Right lobe of liver (tissue), 6 donors: ENCODE measurements at regions not wholly inside any gene's neighbourhood (a gene's known extent, or its start where the extent isn't known, plus 50 kb on each side); places are given as distances from the start of the nearest gene placed in this dataset.

Experiments used
- ATAC-seq, 4 donors: fragments of 200-7000 bp; cut with Tn5 transposase; one replicate each; pipeline ENCODE4 v1.9.1; 2020; ENCODE audit warnings: mild to moderate bottlenecking in 4 of 4, moderate library complexity in 4 of 4
- DNase-seq, 3 donors: peaks; one replicate each; pipeline ENCODE4 v3.0.0-alpha.2; 2020
- H3K27ac ChIP-seq, 3 donors: fragments of 200-600 bp; one replicate each; pipeline ENCODE4 v1.8.0; 2022
- H3K27me3 ChIP-seq, 2 donors: fragments of 200-600 bp; one replicate each; pipeline ENCODE4 v1.8.0; 2022
- H3K36me3 ChIP-seq, 4 donors: fragments of 200-600 bp; sonication (generic) in 1 of 4; one replicate each; pipeline versions ENCODE4 v1.5.1 to v1.8.0; 2017 to 2022; ENCODE audit warnings: control low read depth in 1 of 4
- H3K4me1 ChIP-seq, 4 donors: fragments of 200-600 bp; sonication (generic) in 1 of 4; one replicate each; pipeline versions ENCODE4 v1.5.1 to v1.8.0; 2017 to 2022; ENCODE audit warnings: control low read depth in 1 of 4
- H3K4me3 ChIP-seq, 3 donors: fragments of 200-600 bp; one replicate each; pipeline ENCODE4 v1.8.0; 2022
- H3K9me3 ChIP-seq, 4 donors: fragments of 200-600 bp; sonication (generic) in 1 of 4; one replicate each; pipeline versions ENCODE4 v1.5.1 to v1.8.0; 2017 to 2022; ENCODE audit warnings: control low read depth in 1 of 4
- CTCF ChIP-seq, 4 donors: fragments of 200-600 bp in 3 of 4; fragments of 450-650 bp in 1 of 4; IDR thresholded peaks; one replicate each; pipeline versions ENCODE4 v1.5.1 to v1.8.0; 2016 to 2022; ENCODE audit warnings: antibody characterized with exemption in 4 of 4, mild to moderate bottlenecking in 2 of 4
- POLR2A ChIP-seq: fragments of 450-650 bp; IDR thresholded peaks from one replicate; pipeline ENCODE4 v1.6.1; 2017; ENCODE audit warnings: antibody characterized with exemption, mild to moderate bottlenecking
- WGBS: methylation state at CpG from one replicate; pipeline ENCODE4 v1.1.6; 2018; ENCODE audit warnings: low coverage, low lambda C conversion rate; ENCODE audit not compliant: insufficient coverage; ENCODE audit errors: missing lambda C conversion rate; 5-methylcytosine and 5-hydroxymethylcytosine counted together
- intact Hi-C, 2 donors: fragments of 100-400 bp; cut with DNase I; formaldehyde crosslinking; loops; one replicate each; pipeline versions ENCODE4 v1.11.2 to v1.14.1; 2022
- donor health status: DM: no; HTN: yes; CAD: no.
- donor health status: DM: no; HTN: no; CAD: no.
- donor health status: DM: no; HTN: no; CAD: no.
- donor health status: DM: no; HTN: yes; CAD: no.
- donor health status: DM: no; HTN: yes; CAD: no.

- H3K36me3 ChIP-seq, result no peaks in the 10 kb centered on the region
- H3K27ac ChIP-seq, result no peak overlapping the region
- ATAC-seq (no peak), DNase-seq (no peak)
- H3K4me3 ChIP-seq, result no peak overlapping the region
- intact Hi-C loops, result no loop called here
- no peaks in the 10 kb centered on the region for H3K9me3 ChIP-seq
- no peak for TF ChIP-seq POLR2A
- no peak for TF ChIP-seq CTCF (IDR thresholded peaks at IDR 0.05)
- H3K27me3 ChIP-seq, result no peaks in the 10 kb centered on the region
- no peaks in the 10 kb centered on the region for H3K4me1 ChIP-seq
Observed at GRCh38 chr7:9698375-9698774, 1265.0 kb downstream of the NXPH1 start.

GRCh38 chr7:9709216-9709615, 1264.5 kb upstream of the PHF14 start:
- no peaks in the 10 kb centered on the region for H3K36me3 ChIP-seq
- H3K27ac ChIP-seq, result no peak overlapping the region
- WGBS, result 65% methylated on average over 1 of the region's 1 CpG
- intact Hi-C loops, result no loop called here
- TF ChIP-seq CTCF (IDR thresholded peaks at IDR 0.05) (no peak), POLR2A (no peak)
- no peak overlapping the region for H3K4me3 ChIP-seq
- no peaks in the 10 kb centered on the region for H3K9me3 ChIP-seq
- ATAC-seq (no peak), DNase-seq (no peak)
- no peaks in the 10 kb centered on the region for H3K4me1 ChIP-seq
- no peaks in the 10 kb centered on the region for H3K27me3 ChIP-seq

- Histone ChIP-seq H3K4me3 (no peak overlapping the region), H3K27me3 (no peaks in the 10 kb centered on the region), H3K36me3 (no peaks in the 10 kb centered on the region), H3K9me3 (no peaks in the 10 kb centered on the region), H3K27ac (no peak overlapping the region), H3K4me1 (no peaks in the 10 kb centered on the region)
- DNase-seq, result no peak
- TF ChIP-seq CTCF (IDR thresholded peaks at IDR 0.05) (no peak), POLR2A (no peak)
- 71% methylated on average over 3 of the region's 3 CpGs for WGBS
- ATAC-seq, result no peak
- intact Hi-C loops, result no loop called here
Observed at GRCh38 chr7:9711259-9711918, 1262.3 kb upstream of the PHF14 start.

- H3K4me3 ChIP-seq, result no peak overlapping the region
- no peaks in the 10 kb centered on the region for H3K27me3 ChIP-seq
- TF ChIP-seq POLR2A, result no peak
- no peak for TF ChIP-seq CTCF (IDR thresholded peaks at IDR 0.05)
- no peak overlapping the region for H3K27ac ChIP-seq
- H3K4me1 ChIP-seq, result no peaks in the 10 kb centered on the region
- no peaks in the 10 kb centered on the region for H3K36me3 ChIP-seq
- intact Hi-C loops, result no loop called here
- no peaks in the 10 kb centered on the region for H3K9me3 ChIP-seq
- no peak for DNase-seq
- no peak for ATAC-seq
Observed at GRCh38 chr7:9718071-9718661, 1255.5 kb upstream of the PHF14 start.

- no peak for ATAC-seq
Observed at GRCh38 chr7:9719303-9719702, 1254.4 kb upstream of the PHF14 start.

More at GRCh38 chr7:9719303-9719702, 1254.4 kb upstream of the PHF14 start:
- H3K9me3 ChIP-seq, result no peaks in the 10 kb centered on the region
- no peak for TF ChIP-seq CTCF (IDR thresholded peaks at IDR 0.05)
- intact Hi-C loops, result no loop called here
- no peak for DNase-seq
- no peak overlapping the region for H3K27ac ChIP-seq
- no peaks in the 10 kb centered on the region for H3K27me3 ChIP-seq
- no peaks in the 10 kb centered on the region for H3K4me1 ChIP-seq
- WGBS, result 66% methylated on average over 4 of the region's 4 CpGs
- no peaks in the 10 kb centered on the region for H3K36me3 ChIP-seq
- H3K4me3 ChIP-seq, result no peak overlapping the region
